ENCODE measurements at regions not wholly inside any gene's neighbourhood (a gene's known extent, or its start where the extent isn't known, plus 50 kb on each side); places are given as distances from the start of the nearest gene placed in this dataset.

GRCh38 chr18:73614812-73615211, 532.8 kb downstream of the FBXO15 start:
- H3K9ac ChIP-seq (ENCODE audit: low read length), result no peak overlapping the region
- H3K27me3 ChIP-seq (ENCODE audit: control insufficient read depth, insufficient read depth, low read length), result no peaks in the 10 kb centered on the region
- H3K36me3 ChIP-seq (ENCODE audit: control insufficient read depth, low read depth, low read length), result no peaks in the 10 kb centered on the region
- H3K4me3 ChIP-seq (ENCODE audit: low read length), result no peak overlapping the region
- H3K9me3 ChIP-seq (ENCODE audit: control insufficient read depth, low read depth, low read length), result no peaks in the 10 kb centered on the region
- H3K27ac ChIP-seq (ENCODE audit: low read length), result no peak overlapping the region
- H3K4me1 ChIP-seq (ENCODE audit: control insufficient read depth, low read depth, low read length), result peaks cover 7% of the 10 kb centered on the region

DNA sequence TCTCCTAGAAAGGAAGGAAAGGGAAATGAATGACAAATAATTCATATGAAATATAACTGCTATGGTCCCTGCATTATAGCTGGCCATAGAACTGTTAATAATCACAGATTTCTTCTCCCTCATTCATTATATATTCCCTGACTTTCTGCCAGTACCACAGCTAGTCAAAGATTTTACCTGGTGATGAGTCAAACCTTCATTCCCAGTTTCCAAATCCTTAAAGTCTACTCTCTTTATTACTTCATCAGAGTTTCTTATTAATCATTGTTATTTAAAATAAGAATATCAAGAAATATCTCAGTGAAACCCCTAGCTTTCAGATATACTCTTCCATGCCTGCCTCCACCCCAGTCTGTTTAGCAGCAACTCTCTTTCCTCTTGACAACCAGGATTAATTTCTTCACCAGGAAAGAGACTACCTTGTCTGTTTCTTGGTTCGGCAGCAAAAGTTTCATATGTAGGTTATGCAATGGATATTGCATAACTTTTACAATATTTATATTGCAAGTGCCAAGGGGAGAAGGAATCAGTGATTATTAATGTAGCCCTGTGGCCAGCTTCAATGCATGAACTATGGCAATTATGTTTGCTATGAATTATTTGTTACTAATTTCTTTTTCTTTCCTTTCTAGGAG, 533.8 kb downstream of the FBXO15 start:
- no peak overlapping the region for H3K4me3 ChIP-seq (ENCODE audit: low read length)
- no peaks in the 10 kb centered on the region for H3K36me3 ChIP-seq (ENCODE audit: control insufficient read depth, low read depth, low read length)
- H3K9ac ChIP-seq (ENCODE audit: low read length), result no peak overlapping the region
- H3K9me3 ChIP-seq (ENCODE audit: control insufficient read depth, low read depth, low read length), result no peaks in the 10 kb centered on the region
- no peak overlapping the region for H3K27ac ChIP-seq (ENCODE audit: low read length)
- no peaks in the 10 kb centered on the region for H3K27me3 ChIP-seq (ENCODE audit: control insufficient read depth, insufficient read depth, low read length)
- H3K4me1 ChIP-seq (ENCODE audit: control insufficient read depth, low read depth, low read length), result peaks cover 7% of the 10 kb centered on the region

GRCh38 chr18:73597832-73598615, 549.6 kb downstream of the FBXO15 start:
- Histone ChIP-seq H3K27me3 (ENCODE audit: control insufficient read depth, insufficient read depth, low read length) (no peaks in the 10 kb centered on the region), H3K4me1 (ENCODE audit: control insufficient read depth, low read depth, low read length) (no peaks in the 10 kb centered on the region), H3K27ac (ENCODE audit: low read length) (no peak overlapping the region), H3K4me3 (ENCODE audit: low read length) (no peak overlapping the region), H3K36me3 (ENCODE audit: control insufficient read depth, low read depth, low read length) (no peaks in the 10 kb centered on the region), H3K9ac (ENCODE audit: low read length) (no peak overlapping the region), H3K9me3 (ENCODE audit: control insufficient read depth, low read depth, low read length) (no peaks in the 10 kb centered on the region)

GRCh38 chr18:73594749-73595148, 552.9 kb downstream of the FBXO15 start:
- Histone ChIP-seq H3K4me3 (ENCODE audit: low read length) (no peak overlapping the region), H3K9ac (ENCODE audit: low read length) (no peak overlapping the region), H3K9me3 (ENCODE audit: control insufficient read depth, low read depth, low read length) (no peaks in the 10 kb centered on the region), H3K27me3 (ENCODE audit: control insufficient read depth, insufficient read depth, low read length) (no peaks in the 10 kb centered on the region), H3K36me3 (ENCODE audit: control insufficient read depth, low read depth, low read length) (no peaks in the 10 kb centered on the region), H3K4me1 (ENCODE audit: control insufficient read depth, low read depth, low read length) (peaks cover 3% of the 10 kb centered on the region), H3K27ac (ENCODE audit: low read length) (no peak overlapping the region)

DNA sequence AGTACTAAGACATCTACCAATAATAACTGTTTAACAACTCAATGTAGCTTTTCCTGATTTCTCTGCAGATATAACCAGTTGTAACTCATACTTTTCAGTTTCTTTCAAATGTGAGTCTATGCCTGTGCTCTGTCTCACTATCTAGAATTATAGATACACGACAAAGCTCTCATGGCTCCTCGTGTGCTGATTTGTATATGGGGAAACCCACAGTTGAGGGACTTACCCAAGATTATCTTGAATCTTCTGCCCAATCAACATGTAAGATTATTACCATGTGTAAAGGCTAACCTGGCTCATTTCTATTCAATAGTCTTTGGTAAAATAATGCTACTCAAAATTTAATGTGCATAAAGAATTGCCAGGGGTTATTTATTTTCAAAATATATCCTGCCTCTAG, 554.4 kb downstream of the FBXO15 start:
- no peaks in the 10 kb centered on the region for H3K9me3 ChIP-seq (ENCODE audit: control insufficient read depth, low read depth, low read length)
- H3K27ac ChIP-seq (ENCODE audit: low read length), result no peak overlapping the region
- no peak overlapping the region for H3K9ac ChIP-seq (ENCODE audit: low read length)
- H3K27me3 ChIP-seq (ENCODE audit: control insufficient read depth, insufficient read depth, low read length), result no peaks in the 10 kb centered on the region
- H3K36me3 ChIP-seq (ENCODE audit: control insufficient read depth, low read depth, low read length), result no peaks in the 10 kb centered on the region
- peaks cover 3% of the 10 kb centered on the region for H3K4me1 ChIP-seq (ENCODE audit: control insufficient read depth, low read depth, low read length)
- H3K4me3 ChIP-seq (ENCODE audit: low read length), result no peak overlapping the region

GRCh38 chr18:73590950-73591349, 556.7 kb downstream of the FBXO15 start:
- Histone ChIP-seq H3K27me3 (ENCODE audit: control insufficient read depth, insufficient read depth, low read length) (no peaks in the 10 kb centered on the region), H3K27ac (ENCODE audit: low read length) (no peak overlapping the region), H3K9ac (ENCODE audit: low read length) (no peak overlapping the region), H3K36me3 (ENCODE audit: control insufficient read depth, low read depth, low read length) (no peaks in the 10 kb centered on the region), H3K9me3 (ENCODE audit: control insufficient read depth, low read depth, low read length) (no peaks in the 10 kb centered on the region), H3K4me3 (ENCODE audit: low read length) (no peak overlapping the region), H3K4me1 (ENCODE audit: control insufficient read depth, low read depth, low read length) (peaks cover 3% of the 10 kb centered on the region)

DNA sequence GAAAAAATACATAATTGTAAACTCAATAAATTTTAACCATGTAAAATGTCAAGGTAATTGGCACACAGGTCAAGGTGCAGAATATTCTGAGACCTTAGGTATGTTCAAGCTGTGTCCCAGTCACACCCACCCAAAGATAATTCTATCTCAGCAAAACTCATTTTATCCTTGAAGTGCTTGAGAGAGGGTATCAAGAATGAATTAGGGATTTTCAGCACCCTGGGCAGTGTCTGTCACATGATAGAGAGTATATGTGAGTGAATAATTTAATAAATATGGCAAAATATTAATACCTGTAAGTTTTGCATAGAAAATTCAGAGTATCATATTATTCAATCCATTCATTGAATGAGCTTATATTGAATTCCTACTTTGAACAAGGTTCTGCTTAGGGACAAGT, 567.9 kb downstream of the FBXO15 start:
- Histone ChIP-seq H3K27ac (ENCODE audit: low read length) (no peak overlapping the region), H3K4me1 (ENCODE audit: control insufficient read depth, low read depth, low read length) (peaks cover 5% of the 10 kb centered on the region), H3K27me3 (ENCODE audit: control insufficient read depth, insufficient read depth, low read length) (no peaks in the 10 kb centered on the region), H3K9ac (ENCODE audit: low read length) (no peak overlapping the region), H3K9me3 (ENCODE audit: control insufficient read depth, low read depth, low read length) (no peaks in the 10 kb centered on the region), H3K4me3 (ENCODE audit: low read length) (no peak overlapping the region), H3K36me3 (ENCODE audit: control insufficient read depth, low read depth, low read length) (no peaks in the 10 kb centered on the region)

DNA sequence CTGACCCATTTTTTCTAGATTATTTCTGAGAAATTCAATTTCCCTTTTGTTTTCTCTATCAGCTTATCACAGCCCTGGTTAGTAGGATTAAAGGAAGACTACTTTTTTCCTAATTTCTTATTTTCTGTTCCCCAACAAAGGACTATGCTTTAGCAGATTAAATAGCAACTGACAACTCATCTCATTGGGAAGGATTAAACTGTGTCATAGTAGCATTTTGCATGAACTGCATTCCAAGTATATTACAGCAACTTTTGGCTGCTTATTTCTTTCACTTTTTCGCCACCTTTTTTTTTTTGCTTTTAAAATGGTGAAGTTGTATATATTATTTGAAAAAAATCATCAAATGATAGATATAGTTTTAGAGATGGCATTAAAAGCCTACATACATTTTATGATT, 570.3 kb downstream of the FBXO15 start:
- Histone ChIP-seq H3K9ac (ENCODE audit: low read length) (no peak overlapping the region), H3K4me3 (ENCODE audit: low read length) (no peak overlapping the region), H3K27ac (ENCODE audit: low read length) (no peak overlapping the region), H3K36me3 (ENCODE audit: control insufficient read depth, low read depth, low read length) (no peaks in the 10 kb centered on the region), H3K27me3 (ENCODE audit: control insufficient read depth, insufficient read depth, low read length) (no peaks in the 10 kb centered on the region), H3K4me1 (ENCODE audit: control insufficient read depth, low read depth, low read length) (no peaks in the 10 kb centered on the region), H3K9me3 (ENCODE audit: control insufficient read depth, low read depth, low read length) (no peaks in the 10 kb centered on the region)

DNA sequence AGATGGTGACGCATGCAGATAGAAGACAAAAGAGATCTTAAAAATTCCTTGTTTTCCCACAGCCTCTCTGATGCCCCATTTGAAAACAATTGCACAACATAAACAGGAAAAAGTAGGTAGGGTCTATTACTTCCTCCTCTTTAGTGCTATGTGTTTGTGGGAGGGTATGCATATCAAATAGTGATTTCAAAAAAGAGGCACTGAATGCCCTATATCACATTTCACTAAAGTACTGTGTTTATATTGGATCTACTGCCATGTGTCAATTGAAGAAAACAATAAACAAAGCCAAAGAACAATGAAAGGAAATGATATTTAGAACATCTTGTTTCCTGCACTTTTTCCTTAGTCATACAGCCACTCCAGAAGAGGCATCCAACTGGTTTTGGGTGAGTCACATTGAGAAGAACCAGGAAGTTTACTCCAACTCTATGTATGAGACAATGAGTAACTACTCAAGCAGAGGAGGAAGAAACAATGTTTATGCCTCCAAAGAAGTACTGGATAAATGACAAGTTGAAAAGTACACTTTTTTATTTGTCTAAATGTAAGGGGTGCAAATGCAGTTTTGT, 583.6 kb downstream of the FBXO15 start:
- H3K27me3 ChIP-seq (ENCODE audit: control insufficient read depth, insufficient read depth, low read length), result no peaks in the 10 kb centered on the region
- no peaks in the 10 kb centered on the region for H3K36me3 ChIP-seq (ENCODE audit: control insufficient read depth, low read depth, low read length)
- H3K9ac ChIP-seq (ENCODE audit: low read length), result no peak overlapping the region
- H3K4me1 ChIP-seq (ENCODE audit: control insufficient read depth, low read depth, low read length), result no peaks in the 10 kb centered on the region
- H3K27ac ChIP-seq (ENCODE audit: low read length), result no peak overlapping the region
- H3K4me3 ChIP-seq (ENCODE audit: low read length), result no peak overlapping the region
- H3K9me3 ChIP-seq (ENCODE audit: control insufficient read depth, low read depth, low read length), result no peaks in the 10 kb centered on the region

GRCh38 chr18:73563345-73563744, 584.3 kb downstream of the FBXO15 start:
- Histone ChIP-seq H3K36me3 (ENCODE audit: control insufficient read depth, low read depth, low read length) (no peaks in the 10 kb centered on the region), H3K27me3 (ENCODE audit: control insufficient read depth, insufficient read depth, low read length) (no peaks in the 10 kb centered on the region), H3K4me3 (ENCODE audit: low read length) (no peak overlapping the region), H3K9me3 (ENCODE audit: control insufficient read depth, low read depth, low read length) (no peaks in the 10 kb centered on the region), H3K9ac (ENCODE audit: low read length) (no peak overlapping the region), H3K4me1 (ENCODE audit: control insufficient read depth, low read depth, low read length) (no peaks in the 10 kb centered on the region), H3K27ac (ENCODE audit: low read length) (no peak overlapping the region)

- no peaks in the 10 kb centered on the region for H3K27me3 ChIP-seq (ENCODE audit: control insufficient read depth, insufficient read depth, low read length)
- H3K4me3 ChIP-seq (ENCODE audit: low read length), result no peak overlapping the region
- no peaks in the 10 kb centered on the region for H3K36me3 ChIP-seq (ENCODE audit: control insufficient read depth, low read depth, low read length)
- no peaks in the 10 kb centered on the region for H3K4me1 ChIP-seq (ENCODE audit: control insufficient read depth, low read depth, low read length)
- no peak overlapping the region for H3K9ac ChIP-seq (ENCODE audit: low read length)
- no peak overlapping the region for H3K27ac ChIP-seq (ENCODE audit: low read length)
- H3K9me3 ChIP-seq (ENCODE audit: control insufficient read depth, low read depth, low read length), result no peaks in the 10 kb centered on the region
Observed at GRCh38 chr18:73556904-73557303, 590.7 kb downstream of the FBXO15 start.

GRCh38 chr18:73552171-73552570, 595.5 kb downstream of the FBXO15 start:
- H3K4me3 ChIP-seq (ENCODE audit: low read length), result no peak overlapping the region
- H3K27ac ChIP-seq (ENCODE audit: low read length), result no peak overlapping the region
- no peak overlapping the region for H3K9ac ChIP-seq (ENCODE audit: low read length)
- no peaks in the 10 kb centered on the region for H3K4me1 ChIP-seq (ENCODE audit: control insufficient read depth, low read depth, low read length)
- no peaks in the 10 kb centered on the region for H3K36me3 ChIP-seq (ENCODE audit: control insufficient read depth, low read depth, low read length)
- no peaks in the 10 kb centered on the region for H3K27me3 ChIP-seq (ENCODE audit: control insufficient read depth, insufficient read depth, low read length)
- H3K9me3 ChIP-seq (ENCODE audit: control insufficient read depth, low read depth, low read length), result no peaks in the 10 kb centered on the region
